BJ (cell line): ENCODE measurements at regions not wholly inside any gene's neighbourhood (a gene's known extent, or its start where the extent isn't known, plus 50 kb on each side); places are given as distances from the start of the nearest gene placed in this dataset.

ENCODE experiments used
- CTCF ChIA-PET: fragments of 350-600 bp; formaldehyde crosslinking; extraction: SDS; loops from one replicate; lab custom pipeline; 2021; ENCODE audit warnings: antibody characterized with exemption, inconsistent platforms; lab: Yijun Ruan, JAX
- POLR2A ChIA-PET: fragments of 300-600 bp; sonication (Branson Sonifier 250); formaldehyde crosslinking; extraction: SDS; loops from one replicate; lab custom pipeline; 2021; ENCODE audit warnings: antibody characterized with exemption; lab: Charles Lee
- DNase-seq: peaks from one replicate; pipeline ENCODE4 v3.0.0-alpha.2; 2011; ENCODE audit warnings: low read depth
- H3K27me3 ChIP-seq: 2 replicates; pipeline ENCODE4 v1.6.0; 2011; ENCODE audit warnings: low read length; ENCODE audit not compliant: control insufficient read depth, insufficient read depth
- H3K36me3 ChIP-seq: 2 replicates; pipeline ENCODE4 v1.5.1; 2011; ENCODE audit warnings: low read length; ENCODE audit not compliant: control insufficient read depth, insufficient read depth
- H3K4me3 ChIP-seq: 2 replicates; pipeline ENCODE4 v1.5.1; 2011; ENCODE audit warnings: low read depth, mild to moderate bottlenecking, control low read depth, low read length
- TF ChIP-seq, protein P1 (sequence below): IDR thresholded peaks from 2 replicates; pipeline ENCODE4 v1.5.1; 2011; ENCODE audit warnings: low read depth, mild to moderate bottlenecking, control low read depth, inconsistent platforms, low read length, moderate library complexity; ENCODE audit not compliant: insufficient read depth

DNA sequence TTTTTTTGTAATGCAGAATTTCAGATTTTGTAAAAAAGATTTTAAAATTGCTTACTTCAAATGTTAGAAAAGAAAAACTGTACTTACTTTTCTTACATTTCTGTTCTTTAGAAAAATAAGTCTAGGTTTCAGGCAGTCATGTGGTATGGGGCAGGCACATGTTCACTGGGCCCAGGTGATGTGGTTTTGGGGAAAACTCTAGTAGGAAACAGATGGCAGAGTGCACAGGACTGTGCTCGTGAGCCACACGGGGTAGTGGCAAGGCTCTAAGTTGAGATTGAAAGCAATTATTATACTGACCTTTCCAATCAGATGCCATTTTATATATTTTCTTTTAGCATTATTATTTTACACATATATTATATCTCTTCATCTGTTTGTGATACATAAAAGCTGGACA is 1036.9 kb upstream of the TMEFF2 start:
- H3K36me3 ChIP-seq, result no peaks in the 10 kb centered on the region
- TF ChIP-seq, protein P1, sequence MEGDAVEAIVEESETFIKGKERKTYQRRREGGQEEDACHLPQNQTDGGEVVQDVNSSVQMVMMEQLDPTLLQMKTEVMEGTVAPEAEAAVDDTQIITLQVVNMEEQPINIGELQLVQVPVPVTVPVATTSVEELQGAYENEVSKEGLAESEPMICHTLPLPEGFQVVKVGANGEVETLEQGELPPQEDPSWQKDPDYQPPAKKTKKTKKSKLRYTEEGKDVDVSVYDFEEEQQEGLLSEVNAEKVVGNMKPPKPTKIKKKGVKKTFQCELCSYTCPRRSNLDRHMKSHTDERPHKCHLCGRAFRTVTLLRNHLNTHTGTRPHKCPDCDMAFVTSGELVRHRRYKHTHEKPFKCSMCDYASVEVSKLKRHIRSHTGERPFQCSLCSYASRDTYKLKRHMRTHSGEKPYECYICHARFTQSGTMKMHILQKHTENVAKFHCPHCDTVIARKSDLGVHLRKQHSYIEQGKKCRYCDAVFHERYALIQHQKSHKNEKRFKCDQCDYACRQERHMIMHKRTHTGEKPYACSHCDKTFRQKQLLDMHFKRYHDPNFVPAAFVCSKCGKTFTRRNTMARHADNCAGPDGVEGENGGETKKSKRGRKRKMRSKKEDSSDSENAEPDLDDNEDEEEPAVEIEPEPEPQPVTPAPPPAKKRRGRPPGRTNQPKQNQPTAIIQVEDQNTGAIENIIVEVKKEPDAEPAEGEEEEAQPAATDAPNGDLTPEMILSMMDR, result no peak
- POLR2A ChIA-PET, result no interaction called here
- no peak overlapping the region for H3K4me3 ChIP-seq
- no peak for DNase-seq
- no peaks in the 10 kb centered on the region for H3K27me3 ChIP-seq
- CTCF ChIA-PET, result no interaction called here

DNA sequence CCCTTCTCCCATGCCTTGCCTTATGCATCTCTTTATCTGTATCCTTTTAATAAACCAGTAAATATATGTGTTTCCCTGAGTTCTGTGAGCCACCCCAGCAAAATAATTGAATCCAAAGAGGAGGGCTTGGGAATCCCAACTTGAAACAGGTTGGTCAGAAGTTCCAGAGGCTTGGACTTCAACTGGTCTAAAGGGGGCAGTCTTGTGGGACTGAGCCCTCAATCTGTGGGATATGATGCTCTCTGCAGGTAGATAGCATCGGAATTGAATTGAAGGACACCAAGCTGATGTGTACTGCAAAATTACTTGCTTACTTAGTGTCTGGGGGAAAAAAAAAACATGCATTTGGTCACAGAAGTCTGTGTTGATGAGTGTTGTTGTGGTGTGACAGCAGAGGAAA is 1033.5 kb upstream of the TMEFF2 start:
- no peaks in the 10 kb centered on the region for H3K27me3 ChIP-seq
- CTCF ChIA-PET, result no interaction called here
- no peak overlapping the region for H3K4me3 ChIP-seq
- TF ChIP-seq, protein P1, result no peak
- no peaks in the 10 kb centered on the region for H3K36me3 ChIP-seq
- POLR2A ChIA-PET, result no interaction called here
- DNase-seq, result no peak

DNA sequence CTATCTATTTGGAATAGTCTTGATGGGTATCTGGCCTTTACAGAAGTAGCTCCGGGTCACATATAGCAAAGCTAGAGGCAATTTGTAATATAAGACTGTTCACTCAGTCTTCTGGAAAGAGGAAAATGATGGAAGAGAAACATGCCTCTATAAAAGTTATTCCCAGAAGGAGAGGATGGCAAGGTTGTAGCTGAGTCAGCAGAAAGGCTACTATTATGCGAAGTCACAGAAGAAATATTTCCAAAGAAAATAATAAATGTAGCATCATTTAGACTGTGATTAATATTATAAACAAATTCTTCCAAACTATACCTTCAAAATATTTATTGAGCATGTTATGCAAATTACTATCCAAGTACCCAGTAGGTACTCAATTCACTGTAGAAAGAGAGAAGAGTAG is 1027.7 kb upstream of the TMEFF2 start:
- H3K27me3 ChIP-seq, result no peaks in the 10 kb centered on the region
- no peak overlapping the region for H3K4me3 ChIP-seq
- ChIA-PET CTCF (no interaction called here), POLR2A (no interaction called here)
- TF ChIP-seq, protein P1, result no peak
- DNase-seq, result no peak
- no peaks in the 10 kb centered on the region for H3K36me3 ChIP-seq

DNA sequence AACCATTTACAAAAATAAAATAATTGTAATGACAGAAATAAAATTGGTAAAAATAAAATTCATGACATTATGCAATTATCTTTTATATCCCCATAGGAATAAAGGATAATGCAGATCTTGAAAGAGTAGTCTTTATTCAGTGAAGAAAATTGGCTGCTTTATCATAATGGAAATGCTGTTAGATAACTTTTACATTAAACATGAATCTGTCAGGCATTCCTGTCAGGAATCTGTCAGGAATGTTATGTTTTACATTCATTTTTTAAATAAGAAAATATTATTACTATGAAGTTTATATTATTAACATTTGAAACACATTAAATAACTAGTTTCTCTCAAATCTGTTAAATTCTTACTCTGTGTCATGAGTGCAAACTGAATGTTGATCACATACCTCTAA is 1024.7 kb upstream of the TMEFF2 start:
- TF ChIP-seq, protein P1, result no peak
- Histone ChIP-seq H3K27me3 (no peaks in the 10 kb centered on the region), H3K4me3 (no peak overlapping the region), H3K36me3 (no peaks in the 10 kb centered on the region)
- CTCF ChIA-PET, result no interaction called here
- POLR2A ChIA-PET, result no interaction called here
- no peak for DNase-seq

DNA sequence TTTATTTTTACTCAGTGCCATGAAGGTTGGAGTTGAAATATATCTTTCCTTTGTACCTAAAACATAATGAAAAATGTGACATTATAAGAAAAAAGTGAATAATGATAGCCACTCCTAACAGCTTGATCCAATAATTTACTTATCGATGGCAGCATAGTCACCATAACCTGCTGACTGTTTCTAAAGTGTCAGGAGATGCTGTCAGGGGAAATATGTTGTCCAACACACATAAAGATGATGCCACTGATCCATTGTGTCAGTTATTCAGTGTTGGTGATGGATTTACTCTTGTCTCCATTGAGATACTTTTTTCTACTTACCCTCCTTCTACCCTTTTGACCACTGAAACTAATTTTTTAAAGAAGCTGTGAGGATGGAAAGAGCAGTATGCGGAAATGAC is 1006.9 kb upstream of the TMEFF2 start:
- CTCF ChIA-PET, result no interaction called here
- H3K4me3 ChIP-seq, result no peak overlapping the region
- POLR2A ChIA-PET, result no interaction called here
- DNase-seq, result no peak
- no peaks in the 10 kb centered on the region for H3K27me3 ChIP-seq
- no peaks in the 10 kb centered on the region for H3K36me3 ChIP-seq
- TF ChIP-seq, protein P1, result no peak
